HUES48 (cell line): ENCODE measurements at regions not wholly inside any gene's neighbourhood (a gene's known extent, or its start where the extent isn't known, plus 50 kb on each side); places are given as distances from the start of the nearest gene placed in this dataset.
"Not testable (repeated sequence)": the region's sequence is repeated elsewhere in the genome, so short reads cannot be mapped to it uniquely, and the experiment has no call there.

ENCODE experiments used
- H3K27ac ChIP-seq: one replicate; pipeline ENCODE4 v1.7.0; 2013; ENCODE audit warnings: low read depth, low read length, inconsistent platforms
- H3K27me3 ChIP-seq: 2 replicates; pipeline ENCODE4 v1.6.1; 2013; ENCODE audit warnings: mild to moderate bottlenecking, low read length; ENCODE audit not compliant: control insufficient read depth, insufficient read depth
- H3K36me3 ChIP-seq: 2 replicates; pipeline ENCODE4 v1.6.1; 2013; ENCODE audit warnings: low read length; ENCODE audit not compliant: control insufficient read depth, insufficient read depth
- H3K4me1 ChIP-seq: 2 replicates; pipeline ENCODE4 v1.6.1; 2013; ENCODE audit warnings: mild to moderate bottlenecking, low read length; ENCODE audit not compliant: control insufficient read depth, insufficient read depth
- H3K4me3 ChIP-seq: 2 replicates; pipeline ENCODE4 v1.5.1; 2013; ENCODE audit warnings: mild to moderate bottlenecking, low read depth, low read length
- H3K9ac ChIP-seq: 2 replicates; pipeline ENCODE4 v1.6.1; 2013; ENCODE audit warnings: mild to moderate bottlenecking, low read depth, low read length, moderate library complexity
- H3K9me3 ChIP-seq: 2 replicates; pipeline ENCODE4 v1.6.1; 2013; ENCODE audit warnings: low read length; ENCODE audit not compliant: control insufficient read depth, insufficient read depth

- H3K4me1 ChIP-seq = no peaks in the 10 kb centered on the region
- no peaks in the 10 kb centered on the region for H3K36me3 ChIP-seq
- H3K4me3 ChIP-seq = no peak overlapping the region
- no peak overlapping the region for H3K9ac ChIP-seq
- H3K9me3 ChIP-seq = 0 out of 2 replicates have a peak, but pooled peaks cover 3% of the 10 kb centered on the region
- no peak overlapping the region for H3K27ac ChIP-seq
- H3K27me3 ChIP-seq = no peaks in the 10 kb centered on the region
Observed at GRCh38 chr14:97164021-97164420, 366.8 kb downstream of the VRK1 start.

- Histone ChIP-seq H3K27me3 (no peaks in the 10 kb centered on the region), H3K36me3 (no peaks in the 10 kb centered on the region), H3K9me3 (no peaks in the 10 kb centered on the region), H3K4me3 (no peak overlapping the region), H3K4me1 (no peaks in the 10 kb centered on the region), H3K9ac (no peak overlapping the region), H3K27ac (no peak overlapping the region)
Observed at GRCh38 chr14:97166497-97166896, 369.3 kb downstream of the VRK1 start.

- not testable (repeated sequence) for H3K27ac ChIP-seq, H3K4me1 ChIP-seq, H3K4me3 ChIP-seq, H3K9me3 ChIP-seq, H3K36me3 ChIP-seq, H3K9ac ChIP-seq, H3K27me3 ChIP-seq
Observed at GRCh38 chr14:97167577-97167976, 370.4 kb downstream of the VRK1 start.

GRCh38 chr14:97172644-97173043 is 375.5 kb downstream of the VRK1 start:
- no peaks in the 10 kb centered on the region for H3K27me3 ChIP-seq
- no peak overlapping the region for H3K9ac ChIP-seq
- no peaks in the 10 kb centered on the region for H3K36me3 ChIP-seq
- H3K4me3 ChIP-seq = no peak overlapping the region
- no peak overlapping the region for H3K27ac ChIP-seq
- H3K4me1 ChIP-seq = no peaks in the 10 kb centered on the region
- H3K9me3 ChIP-seq = no peaks in the 10 kb centered on the region

- H3K4me1 ChIP-seq = no peaks in the 10 kb centered on the region
- no peak overlapping the region for H3K27ac ChIP-seq
- no peaks in the 10 kb centered on the region for H3K36me3 ChIP-seq
- no peaks in the 10 kb centered on the region; the same call in 1 of the 2 replicates for H3K9me3 ChIP-seq
- H3K27me3 ChIP-seq = no peaks in the 10 kb centered on the region
- H3K4me3 ChIP-seq = no peak overlapping the region
- H3K9ac ChIP-seq = no peak overlapping the region
Observed at GRCh38 chr14:97177016-97177415, 379.8 kb downstream of the VRK1 start.

GRCh38 chr14:97177635-97178034 is 380.5 kb downstream of the VRK1 start:
- H3K9ac ChIP-seq = no peak overlapping the region
- no peaks in the 10 kb centered on the region for H3K27me3 ChIP-seq
- no peaks in the 10 kb centered on the region; the same call in 1 of the 2 replicates for H3K9me3 ChIP-seq
- no peaks in the 10 kb centered on the region for H3K4me1 ChIP-seq
- no peak overlapping the region for H3K27ac ChIP-seq
- H3K4me3 ChIP-seq = no peak overlapping the region
- H3K36me3 ChIP-seq = no peaks in the 10 kb centered on the region

GRCh38 chr14:97178781-97179180 is 381.6 kb downstream of the VRK1 start:
- Histone ChIP-seq H3K27me3 (no peaks in the 10 kb centered on the region), H3K9me3 (no peaks in the 10 kb centered on the region; the same call in 1 of the 2 replicates), H3K36me3 (no peaks in the 10 kb centered on the region), H3K4me3 (no peak overlapping the region), H3K27ac (no peak overlapping the region), H3K9ac (no peak overlapping the region), H3K4me1 (no peaks in the 10 kb centered on the region)

- no peaks in the 10 kb centered on the region for H3K36me3 ChIP-seq
- H3K4me1 ChIP-seq = no peaks in the 10 kb centered on the region
- no peaks in the 10 kb centered on the region; the same call in 1 of the 2 replicates for H3K9me3 ChIP-seq
- no peak overlapping the region for H3K27ac ChIP-seq
- no peak overlapping the region for H3K4me3 ChIP-seq
- H3K9ac ChIP-seq = no peak overlapping the region
- H3K27me3 ChIP-seq = no peaks in the 10 kb centered on the region
Observed at GRCh38 chr14:97179573-97179972, 382.4 kb downstream of the VRK1 start.

GRCh38 chr14:97180304-97181200 is 383.4 kb downstream of the VRK1 start:
- Histone ChIP-seq H3K4me3 (no peak overlapping the region), H3K9ac (no peak overlapping the region), H3K9me3 (no peaks in the 10 kb centered on the region; the same call in 1 of the 2 replicates), H3K36me3 (no peaks in the 10 kb centered on the region), H3K27me3 (no peaks in the 10 kb centered on the region), H3K27ac (no peak overlapping the region), H3K4me1 (no peaks in the 10 kb centered on the region)

- H3K4me3 ChIP-seq = no peak overlapping the region
- H3K27ac ChIP-seq = no peak overlapping the region
- no peaks in the 10 kb centered on the region for H3K27me3 ChIP-seq
- H3K9me3 ChIP-seq = no peaks in the 10 kb centered on the region; the same call in 1 of the 2 replicates
- H3K9ac ChIP-seq = no peak overlapping the region
- no peaks in the 10 kb centered on the region for H3K36me3 ChIP-seq
- no peaks in the 10 kb centered on the region for H3K4me1 ChIP-seq
Observed at GRCh38 chr14:97185186-97185585, 388.0 kb downstream of the VRK1 start.

- H3K27ac ChIP-seq = no peak overlapping the region
- no peaks in the 10 kb centered on the region for H3K36me3 ChIP-seq
- no peaks in the 10 kb centered on the region for H3K4me1 ChIP-seq
- no peak overlapping the region for H3K4me3 ChIP-seq
- no peaks in the 10 kb centered on the region for H3K27me3 ChIP-seq
- H3K9ac ChIP-seq = no peak overlapping the region
- H3K9me3 ChIP-seq = no peaks in the 10 kb centered on the region
Observed at GRCh38 chr14:97187916-97188315, 390.7 kb downstream of the VRK1 start.
